Kidney (tissue), 13 donors: ENCODE measurements at regions not wholly inside any gene's neighbourhood (a gene's known extent, or its start where the extent isn't known, plus 50 kb on each side); places are given as distances from the start of the nearest gene placed in this dataset.
"Not testable (repeated sequence)": the region's sequence is repeated elsewhere in the genome, so short reads cannot be mapped to it uniquely, and the experiment has no call there.

Source experiments
- DNase-seq, 5 donors: peaks; one replicate each; pipeline ENCODE4 v3.0.0-alpha.2; 2013 to 2020
- FAIRE-seq: peaks from 2 replicates; lab custom pipeline; 2012; peaks lifted over from hg19 to GRCh38; lab: Jason Lieb, UNC
- H3K27ac ChIP-seq, 2 donors: one replicate each; pipeline ENCODE4 v1.7.0; 2013; ENCODE audit warnings: low read depth in 2 of 2, low read length in 2 of 2, inconsistent platforms in 1 of 2
- H3K27me3 ChIP-seq: one replicate; pipeline ENCODE4 v1.7.1; 2013; ENCODE audit warnings: low read length, inconsistent platforms; ENCODE audit not compliant: control insufficient read depth, insufficient read depth
- H3K36me3 ChIP-seq, 3 donors: one replicate each; pipeline versions ENCODE4 v1.7.0 to v1.7.1; 2013; ENCODE audit warnings: low read length in 3 of 3, control low read depth in 1 of 3, inconsistent platforms in 1 of 3; ENCODE audit not compliant: insufficient read depth in 3 of 3, control insufficient read depth in 2 of 3
- H3K4me1 ChIP-seq, 3 donors: one replicate each; pipeline versions ENCODE4 v1.7.0 to v1.7.1; 2013; ENCODE audit warnings: low read length in 3 of 3, inconsistent platforms in 1 of 3, low read depth in 1 of 3; ENCODE audit not compliant: control insufficient read depth in 2 of 3, insufficient read depth in 2 of 3
- H3K4me3 ChIP-seq, 3 donors: one replicate each; pipeline versions ENCODE4 v1.7.0 to v1.8.1; 2013; ENCODE audit warnings: low read length in 3 of 3, control low read depth in 1 of 3, inconsistent platforms in 1 of 3
- H3K9ac ChIP-seq, 3 donors: one replicate each; pipeline versions ENCODE4 v1.7.0 to v1.7.1; 2013; ENCODE audit warnings: low read length in 3 of 3, control low read depth in 1 of 3, inconsistent platforms in 1 of 3
- H3K9me3 ChIP-seq, 3 donors: one replicate each; pipeline versions ENCODE4 v1.7.0 to v1.7.1; 2013; ENCODE audit warnings: low read length in 3 of 3, control low read depth in 1 of 3, inconsistent platforms in 1 of 3; ENCODE audit not compliant: control insufficient read depth in 2 of 3, insufficient read depth in 1 of 3
- CTCF ChIP-seq: IDR thresholded peaks from 3 replicates; pipeline ENCODE4 v1.5.1; 2012; ENCODE audit warnings: mild to moderate bottlenecking, moderate library complexity, borderline replicate concordance; ENCODE audit not compliant: insufficient read depth; ENCODE audit errors: extremely low read depth
- intact Hi-C: fragments of 100-400 bp; cut with DNase I; formaldehyde crosslinking; loops from one replicate; pipeline ENCODE4 v1.11.1; 2022
- donor health status: control.
- donor health status: control.
- donor health status: control.
- donor health status: control.
- donor health status: control.
- donor health status: DM: yes; HTN: yes; CAD: no.
- donor health status: Normal renal cell carcinoma (clear cell type).

GRCh38 chr21:6363591-6363990 lies 4157.8 kb upstream of the TPTE start:
- H3K4me3 ChIP-seq, H3K9me3 ChIP-seq, H3K9ac ChIP-seq, H3K27me3 ChIP-seq, H3K4me1 ChIP-seq, H3K36me3 ChIP-seq, intact Hi-C loops, FAIRE-seq, H3K27ac ChIP-seq, DNase-seq: not testable (repeated sequence)

GRCh38 chr21:6368824-6369223 lies 4152.6 kb upstream of the TPTE start:
- intact Hi-C loops, FAIRE-seq, H3K36me3 ChIP-seq, H3K4me1 ChIP-seq, H3K9me3 ChIP-seq, H3K27me3 ChIP-seq: not testable (repeated sequence)
- H3K4me3 ChIP-seq: peak overlapping the region in 2 of 3 donors; percentile 52 to 73
- peak overlapping the region in 1 of 2 donors; percentile 37 for H3K27ac ChIP-seq
- peak overlapping the region in 1 of 3 donors; percentile 67 for H3K9ac ChIP-seq
- DNase-seq: peak in 4 of 5 donors; percentile 44 to 89 (median 58)

DNA sequence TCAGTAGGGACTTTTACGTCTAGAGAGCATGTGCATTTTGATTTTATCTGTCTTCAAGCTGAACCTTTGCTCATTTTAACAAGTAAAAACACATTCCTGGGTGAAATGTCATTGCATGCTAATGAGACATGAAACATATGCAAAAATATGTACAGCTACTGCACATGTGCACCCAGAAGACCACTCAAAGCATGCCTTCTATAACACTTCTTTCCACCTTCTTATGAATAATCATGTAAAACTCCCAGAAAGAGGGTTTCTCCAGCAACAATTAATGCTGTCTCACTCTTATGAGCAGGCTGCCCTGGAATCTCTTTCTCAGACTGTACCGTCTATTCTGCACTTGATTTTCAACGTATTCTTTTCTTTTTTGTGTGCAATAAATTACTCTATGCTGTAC lies 4148.1 kb upstream of the TPTE start:
- intact Hi-C loops, H3K36me3 ChIP-seq, FAIRE-seq, H3K9me3 ChIP-seq, H3K27me3 ChIP-seq, H3K9ac ChIP-seq, H3K27ac ChIP-seq, H3K4me1 ChIP-seq, H3K4me3 ChIP-seq: not testable (repeated sequence)
- DNase-seq: peak in 2 of 5 donors; percentile 3 to 9

- H3K36me3 ChIP-seq, intact Hi-C loops, H3K4me1 ChIP-seq, H3K9me3 ChIP-seq, H3K4me3 ChIP-seq, H3K27me3 ChIP-seq, H3K27ac ChIP-seq, H3K9ac ChIP-seq, FAIRE-seq: not testable (repeated sequence)
- TF ChIP-seq CTCF: peak; percentile 8
- peak; percentile 18 to 90 (median 25) for DNase-seq
These were observed 4147.2 kb upstream of the TPTE start for GRCh38 chr21:6374232-6374631.

- H3K9ac ChIP-seq, H3K4me1 ChIP-seq, intact Hi-C loops, FAIRE-seq, H3K36me3 ChIP-seq, H3K9me3 ChIP-seq, H3K27ac ChIP-seq, H3K27me3 ChIP-seq, H3K4me3 ChIP-seq: not testable (repeated sequence)
- DNase-seq: peak in 4 of 5 donors; percentile 0 to 59 (median 23)
These were observed 4146.5 kb upstream of the TPTE start for GRCh38 chr21:6374926-6375325.

DNA sequence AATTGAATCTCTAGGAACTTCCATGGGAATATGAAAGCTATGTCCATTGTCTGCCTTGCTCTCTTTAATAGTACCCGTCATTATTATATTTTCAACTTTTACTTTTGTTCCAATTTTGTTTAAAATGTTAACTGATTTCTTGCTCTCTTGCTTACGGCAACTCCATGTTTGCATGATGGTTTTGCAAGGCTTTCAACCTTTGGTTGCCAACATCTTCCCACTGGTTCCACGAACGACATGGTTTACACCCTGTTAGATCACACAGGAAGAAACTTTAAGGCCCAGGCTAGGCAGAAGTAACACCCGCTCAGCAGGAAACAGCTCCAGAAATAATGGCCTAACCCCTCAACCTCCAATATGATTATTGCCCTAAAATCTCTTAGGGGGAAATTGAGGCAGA lies 4145.6 kb upstream of the TPTE start:
- FAIRE-seq, H3K4me3 ChIP-seq, H3K9me3 ChIP-seq, H3K27ac ChIP-seq, DNase-seq, H3K27me3 ChIP-seq, intact Hi-C loops, H3K4me1 ChIP-seq, H3K9ac ChIP-seq, H3K36me3 ChIP-seq: not testable (repeated sequence)

DNA sequence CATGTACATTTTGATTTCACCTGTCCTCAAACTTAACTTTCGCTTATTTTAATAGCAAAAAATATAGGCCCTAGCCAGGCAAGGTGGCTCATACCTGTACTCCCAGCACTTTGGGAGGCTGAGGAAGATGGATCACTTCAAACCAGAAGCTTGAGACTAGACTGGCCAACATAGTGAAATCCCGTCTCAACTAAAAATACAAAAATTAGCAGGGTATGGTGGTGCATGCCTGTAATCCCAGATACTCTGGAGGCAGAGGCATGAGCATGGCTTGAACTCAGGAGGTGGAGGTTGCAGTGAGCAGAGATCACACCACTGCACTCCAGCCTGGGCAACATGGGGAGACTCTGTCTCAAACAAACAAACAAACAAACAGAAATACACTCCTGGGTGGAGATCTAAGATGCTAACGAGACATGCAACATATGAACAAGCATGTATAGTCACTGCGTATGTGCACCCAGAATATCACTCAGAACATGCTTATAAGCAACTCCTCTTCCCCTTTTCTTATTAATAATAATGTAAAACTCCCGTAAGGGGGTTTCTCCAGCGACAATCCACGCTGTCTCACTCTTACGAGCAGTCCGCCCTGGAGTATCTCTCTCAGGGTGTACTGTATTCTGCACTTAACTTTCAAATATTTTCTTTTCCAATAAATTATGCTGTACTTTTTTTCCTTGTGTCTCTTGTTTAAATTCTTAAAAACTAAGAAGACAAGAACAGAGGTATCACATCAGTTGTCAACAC lies 4144.9 kb upstream of the TPTE start:
- H3K36me3 ChIP-seq, H3K27me3 ChIP-seq, intact Hi-C loops, H3K4me3 ChIP-seq, H3K9me3 ChIP-seq, H3K27ac ChIP-seq, H3K4me1 ChIP-seq, FAIRE-seq, H3K9ac ChIP-seq: not testable (repeated sequence)
- DNase-seq: peak in 1 of 5 donors; percentile 50
